ENCODE measurements at regions not wholly inside any gene's neighbourhood (a gene's known extent, or its start where the extent isn't known, plus 50 kb on each side); places are given as distances from the start of the nearest gene placed in this dataset.

GRCh38 chr21:27173053-27173452, 206.2 kb upstream of the ADAMTS5 start:
- no peak for DNase-seq

GRCh38 chr21:27171707-27172106, 204.8 kb upstream of the ADAMTS5 start:
- no peak for DNase-seq

GRCh38 chr21:27168084-27168483, 201.2 kb upstream of the ADAMTS5 start:
- DNase-seq = no peak

- no peak for DNase-seq
Observed at GRCh38 chr21:27164208-27165177, 197.6 kb upstream of the ADAMTS5 start.

DNA sequence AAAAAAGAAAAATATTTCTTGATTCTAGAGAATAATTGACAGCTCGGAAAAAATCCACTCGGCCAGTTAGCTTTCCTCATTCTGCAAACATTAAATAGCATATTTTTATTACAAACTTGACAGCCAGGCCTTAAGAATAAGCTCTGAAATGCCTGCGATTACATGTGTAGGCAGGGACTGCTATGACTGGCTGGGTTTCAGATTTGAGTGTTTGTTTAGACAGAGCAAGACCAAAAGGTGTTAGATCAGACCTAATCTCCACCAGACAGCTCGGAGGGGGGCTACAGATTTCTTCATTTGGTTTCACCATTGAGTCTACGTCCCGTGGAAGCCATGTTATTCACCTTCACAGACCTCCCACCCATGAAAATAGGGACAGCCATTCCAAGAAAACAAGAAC, 192.1 kb upstream of the ADAMTS5 start:
- no peak for DNase-seq

GRCh38 chr21:27157097-27157496, 190.2 kb upstream of the ADAMTS5 start:
- DNase-seq = no peak

DNA sequence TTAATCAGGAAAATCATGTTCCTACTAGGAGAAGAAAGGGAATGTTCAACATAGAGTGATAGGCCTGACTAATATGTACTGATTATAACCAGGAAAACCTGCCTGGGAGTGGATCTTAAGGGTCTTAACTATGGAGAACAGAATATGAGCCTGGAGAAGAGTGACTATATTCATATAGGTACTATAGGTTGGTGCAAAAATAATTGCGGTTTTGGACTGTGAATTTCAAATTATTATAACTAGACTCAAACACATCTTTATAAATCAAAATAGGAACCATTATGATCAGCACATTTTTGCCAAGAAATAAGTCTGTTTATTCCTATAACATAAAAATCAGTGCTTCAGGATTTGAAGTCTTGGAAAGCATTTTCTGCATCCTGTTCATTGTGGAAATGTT, 189.8 kb upstream of the ADAMTS5 start:
- DNase-seq = no peak

- no peak for DNase-seq
Observed at GRCh38 chr21:27155130-27155500, 188.2 kb upstream of the ADAMTS5 start.

- no peak for DNase-seq
Observed at GRCh38 chr21:27154451-27155129, 187.7 kb upstream of the ADAMTS5 start.

GRCh38 chr21:27152996-27153395, 186.1 kb upstream of the ADAMTS5 start:
- DNase-seq = no peak

DNA sequence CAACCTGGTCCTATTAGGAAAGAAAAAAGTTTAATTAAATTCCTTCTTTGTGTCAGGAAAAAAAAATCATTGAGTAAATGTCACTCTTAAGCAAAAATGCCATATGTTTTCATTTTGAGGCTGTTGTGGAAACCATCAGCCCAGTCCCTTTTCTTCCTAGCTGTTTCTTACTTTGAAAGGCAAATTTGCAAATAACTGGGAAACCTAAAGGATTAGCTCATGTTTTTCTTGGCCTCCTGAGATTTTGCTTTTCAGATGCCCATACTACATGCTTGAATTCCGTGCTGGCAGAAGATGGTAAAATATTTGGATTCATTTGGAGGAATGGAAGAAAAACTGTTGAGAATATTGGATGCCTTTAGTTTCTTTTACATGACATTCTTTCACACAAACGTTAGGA, 182.1 kb upstream of the ADAMTS5 start:
- no peak for DNase-seq

GRCh38 chr21:27146268-27146667, 179.4 kb upstream of the ADAMTS5 start:
- DNase-seq = no peak

GRCh38 chr21:27145134-27145798, 178.4 kb upstream of the ADAMTS5 start:
- no peak for DNase-seq

DNA sequence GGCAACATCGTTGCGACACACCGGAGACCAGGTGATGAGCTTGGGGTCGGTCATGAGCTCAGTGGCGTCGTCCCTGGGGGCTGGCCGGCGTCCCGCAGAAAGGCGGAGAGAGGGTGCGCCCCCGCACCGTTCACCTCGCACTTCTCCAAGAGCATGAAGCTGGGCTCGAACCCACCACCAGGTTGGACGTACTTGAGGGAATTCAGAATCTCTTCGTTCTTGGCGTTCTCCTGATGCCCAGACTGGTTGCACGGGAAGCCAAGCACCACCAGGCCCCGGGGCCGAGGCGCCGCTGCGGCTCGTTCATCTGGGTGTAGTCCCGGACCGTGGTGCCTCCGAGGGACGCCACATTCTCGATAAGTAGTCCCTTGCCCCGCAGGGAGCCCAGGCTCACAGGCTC, 176.6 kb upstream of the ADAMTS5 start:
- DNase-seq = no peak

- DNase-seq = no peak
Observed at GRCh38 chr21:27139526-27139925, 172.6 kb upstream of the ADAMTS5 start.

GRCh38 chr21:27134516-27134915, 167.6 kb upstream of the ADAMTS5 start:
- DNase-seq = no peak

- no peak for DNase-seq
Observed at GRCh38 chr21:27132266-27132665, 165.4 kb upstream of the ADAMTS5 start.

DNA sequence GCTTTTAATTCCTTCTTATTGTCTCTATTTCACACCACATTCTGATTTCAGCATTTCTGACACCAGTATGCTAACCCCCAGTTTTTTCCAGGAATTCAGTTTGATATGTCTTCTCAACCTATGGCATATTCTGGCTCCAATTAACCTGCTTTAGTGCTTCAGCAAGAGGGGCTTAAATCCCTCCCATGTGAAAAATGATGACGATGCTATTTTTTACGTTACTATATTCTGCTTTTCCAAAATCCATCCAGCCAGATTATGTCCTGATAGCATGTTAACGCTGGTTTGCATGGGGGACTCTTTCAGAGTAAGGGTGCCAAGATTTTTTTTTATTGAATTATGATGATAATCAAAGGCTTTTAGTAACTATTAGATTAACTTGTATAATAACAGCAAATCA, 163.3 kb upstream of the ADAMTS5 start:
- no peak for DNase-seq

- no peak for DNase-seq
Observed at GRCh38 chr21:27129694-27130093, 162.8 kb upstream of the ADAMTS5 start.

DNA sequence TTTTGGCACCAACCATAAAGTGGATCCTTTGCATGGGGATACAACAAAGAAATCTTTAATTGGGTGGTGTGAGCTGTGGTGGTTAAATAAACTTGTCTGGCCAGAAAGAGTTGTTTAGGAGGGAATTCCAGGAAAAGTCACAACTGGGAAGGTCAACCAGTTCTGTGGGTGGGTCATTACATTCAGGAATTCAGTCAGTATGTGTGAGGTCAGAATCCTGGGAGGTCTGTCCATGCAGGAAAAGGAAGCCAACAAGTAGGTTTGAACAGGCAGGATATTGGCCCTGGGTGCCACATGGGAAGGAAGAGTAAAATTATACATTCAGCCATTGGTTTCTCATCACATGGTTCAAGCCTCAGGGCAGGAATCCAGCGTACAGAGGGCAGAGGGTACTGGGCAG, 162.3 kb upstream of the ADAMTS5 start:
- no peak for DNase-seq

DNA sequence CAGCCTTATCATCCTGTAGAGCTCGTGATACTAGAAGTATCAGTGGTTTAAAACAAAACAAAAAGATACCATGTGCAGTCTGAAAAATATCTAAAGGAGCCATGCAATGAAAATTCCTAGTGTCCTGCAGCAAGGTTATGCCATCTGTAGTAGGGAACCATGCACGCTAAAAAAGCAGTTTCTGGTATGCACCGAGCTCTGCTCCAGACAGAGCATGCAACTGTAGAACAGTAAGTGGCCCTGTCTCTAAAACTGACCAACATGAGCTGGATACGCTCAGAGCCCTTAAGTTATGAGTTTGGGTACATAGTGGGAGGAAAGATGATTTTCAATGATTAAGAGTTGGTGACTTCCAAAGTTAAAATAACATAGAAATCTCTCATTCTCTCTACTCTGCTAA, 159.3 kb upstream of the ADAMTS5 start:
- no peak for DNase-seq

- no peak for DNase-seq
Observed at GRCh38 chr21:27122686-27123085, 155.8 kb upstream of the ADAMTS5 start.

DNA sequence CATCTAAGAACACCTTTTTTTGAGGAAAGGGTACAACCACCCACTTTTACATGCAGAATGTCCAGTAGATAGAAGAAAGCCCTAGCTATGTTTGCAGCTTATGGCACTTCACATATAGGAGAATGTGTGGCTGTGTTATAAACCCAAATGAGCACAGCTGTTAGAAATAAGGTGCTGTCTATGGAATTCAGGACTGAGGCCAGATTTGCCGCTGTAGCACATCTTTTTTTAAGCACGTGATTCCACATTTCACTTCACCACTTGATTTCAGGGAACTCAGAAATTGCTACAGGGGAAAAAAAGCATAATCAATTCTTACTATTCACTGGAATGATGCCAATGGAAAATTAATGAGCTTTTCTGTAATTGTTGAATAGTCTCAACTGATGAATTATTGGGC, 147.2 kb upstream of the ADAMTS5 start:
- no peak for DNase-seq

DNA sequence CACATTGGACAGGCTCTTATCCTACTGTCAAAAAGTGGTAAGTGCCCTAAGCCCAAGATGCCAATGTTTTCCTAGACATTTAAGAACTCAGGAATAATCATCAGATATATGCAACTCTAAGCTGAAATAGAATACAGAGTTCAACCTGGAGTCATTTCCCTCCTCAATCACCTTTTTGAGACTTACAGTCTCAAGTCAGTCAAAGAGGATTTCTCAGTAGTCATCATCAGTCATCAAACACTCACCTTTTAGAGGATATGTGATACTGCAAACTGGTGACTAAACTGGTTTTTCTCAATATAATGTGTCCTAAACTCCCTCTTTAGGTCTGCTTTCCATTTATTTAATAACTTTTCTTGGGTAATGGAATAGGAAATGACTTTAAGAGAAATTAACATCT, 145.3 kb upstream of the ADAMTS5 start:
- no peak for DNase-seq

All from CD4-positive, alpha-beta T cell treated with Interleukin-12 subunit alpha and Interleukin-12 subunit beta, for 1 hour (primary cell).